ENCODE measurements at regions not wholly inside any gene's neighbourhood (a gene's known extent, or its start where the extent isn't known, plus 50 kb on each side); places are given as distances from the start of the nearest gene placed in this dataset.

- dilution Hi-C loops (cut with MboI; ENCODE audit: extremely low pct_ligation_motif_present, low sequenced_read_pairs): no loop called here
- H3K27me3 ChIP-seq (ENCODE audit: control insufficient read depth, extremely low read depth, insufficient read depth, low read length): no peaks in the 10 kb centered on the region
- H3K4me2 ChIP-seq (ENCODE audit: control insufficient read depth, extremely low read depth, insufficient read depth, low read depth, low read length): no peak overlapping the region
Observed at GRCh38 chr5:117463881-117464570, 889.4 kb upstream of the SEMA6A start.

GRCh38 chr5:117461966-117462365, 887.3 kb upstream of the SEMA6A start:
- no peaks in the 10 kb centered on the region for H3K36me3 ChIP-seq (ENCODE audit: control insufficient read depth in 2 of 2, extremely low read depth in 1 of 2, insufficient read depth in 2 of 2, low read length in 2 of 2)
- DNase-seq (ENCODE audit: low read depth, low spot score): no peak
- no peak overlapping the region for H3K4me3 ChIP-seq (ENCODE audit: control insufficient read depth in 2 of 3, extremely low read depth in 1 of 3, insufficient read depth in 2 of 3, low read depth in 1 of 3, low read length in 3 of 3)
- H3K9me3 ChIP-seq (ENCODE audit: control insufficient read depth, low read depth, low read length): no peaks in the 10 kb centered on the region
- no peak overlapping the region for H3K27ac ChIP-seq (ENCODE audit: control insufficient read depth, insufficient read depth, low read length)
- H3K9ac ChIP-seq (ENCODE audit: control insufficient read depth, extremely low read depth, insufficient read depth, low read length): no peak overlapping the region
- no peaks in the 10 kb centered on the region for H3K9me1 ChIP-seq (ENCODE audit: control insufficient read depth, extremely low read depth, insufficient read depth, low read length)
- H3K79me2 ChIP-seq (ENCODE audit: control insufficient read depth, insufficient read depth, low read length): no peaks in the 10 kb centered on the region
- no peaks in the 10 kb centered on the region for H3K27me3 ChIP-seq (ENCODE audit: control insufficient read depth, extremely low read depth, insufficient read depth, low read length)
- TF ChIP-seq CTCF (optimal IDR thresholded peaks at IDR 0.05 in 1 of 3, IDR thresholded peaks at IDR 0.05 in 1 of 3, conservative IDR thresholded peaks at IDR 0.05 in 1 of 3; ENCODE audit: extremely low read depth in 1 of 3, insufficient read depth in 2 of 3, low read length in 3 of 3): no peak
- TF ChIP-seq EZH2 (IDR thresholded peaks at IDR 0.05; ENCODE audit: low read length): no peak
- H4K20me1 ChIP-seq (ENCODE audit: control insufficient read depth, extremely low read depth, insufficient read depth, low read length): no peaks in the 10 kb centered on the region
- dilution Hi-C loops (cut with MboI; ENCODE audit: extremely low pct_ligation_motif_present, low sequenced_read_pairs): no loop called here
- no peak overlapping the region for H2AFZ ChIP-seq (ENCODE audit: control insufficient read depth, low read length)
- H3K4me1 ChIP-seq (ENCODE audit: control insufficient read depth, extremely low read depth, insufficient read depth, low read length): no peaks in the 10 kb centered on the region
- FAIRE-seq: no peak
- no peak overlapping the region for H3K4me2 ChIP-seq (ENCODE audit: control insufficient read depth, extremely low read depth, insufficient read depth, low read depth, low read length)

More at GRCh38 chr5:117463881-117464570, 889.4 kb upstream of the SEMA6A start:
- Histone ChIP-seq H3K9ac (ENCODE audit: control insufficient read depth, extremely low read depth, insufficient read depth, low read length) (no peak overlapping the region), H3K79me2 (ENCODE audit: control insufficient read depth, insufficient read depth, low read length) (no peaks in the 10 kb centered on the region), H3K9me3 (ENCODE audit: control insufficient read depth, low read depth, low read length) (no peaks in the 10 kb centered on the region), H2AFZ (ENCODE audit: control insufficient read depth, low read length) (no peak overlapping the region), H3K27ac (ENCODE audit: control insufficient read depth, insufficient read depth, low read length) (no peak overlapping the region), H3K4me1 (ENCODE audit: control insufficient read depth, extremely low read depth, insufficient read depth, low read length) (no peaks in the 10 kb centered on the region), H3K36me3 (ENCODE audit: control insufficient read depth in 2 of 2, extremely low read depth in 1 of 2, insufficient read depth in 2 of 2, low read length in 2 of 2) (no peaks in the 10 kb centered on the region), H4K20me1 (ENCODE audit: control insufficient read depth, extremely low read depth, insufficient read depth, low read length) (no peaks in the 10 kb centered on the region), H3K9me1 (ENCODE audit: control insufficient read depth, extremely low read depth, insufficient read depth, low read length) (no peaks in the 10 kb centered on the region), H3K4me3 (ENCODE audit: control insufficient read depth in 2 of 3, extremely low read depth in 1 of 3, insufficient read depth in 2 of 3, low read depth in 1 of 3, low read length in 3 of 3) (no peak overlapping the region)
- DNase-seq (ENCODE audit: low read depth, low spot score): no peak
- FAIRE-seq: no peak
- TF ChIP-seq EZH2 (IDR thresholded peaks at IDR 0.05; ENCODE audit: low read length): no peak

GRCh38 chr5:117461403-117461802, 886.8 kb upstream of the SEMA6A start:
- no peaks in the 10 kb centered on the region for H3K9me3 ChIP-seq (ENCODE audit: control insufficient read depth, low read depth, low read length)
- no peak for DNase-seq (ENCODE audit: low read depth, low spot score)
- H3K36me3 ChIP-seq (ENCODE audit: control insufficient read depth in 2 of 2, extremely low read depth in 1 of 2, insufficient read depth in 2 of 2, low read length in 2 of 2): no peaks in the 10 kb centered on the region
- H3K27ac ChIP-seq (ENCODE audit: control insufficient read depth, insufficient read depth, low read length): no peak overlapping the region
- no peak overlapping the region for H3K4me2 ChIP-seq (ENCODE audit: control insufficient read depth, extremely low read depth, insufficient read depth, low read depth, low read length)
- no peaks in the 10 kb centered on the region for H3K9me1 ChIP-seq (ENCODE audit: control insufficient read depth, extremely low read depth, insufficient read depth, low read length)
- dilution Hi-C loops (cut with MboI; ENCODE audit: extremely low pct_ligation_motif_present, low sequenced_read_pairs): no loop called here
- no peak overlapping the region for H3K4me3 ChIP-seq (ENCODE audit: control insufficient read depth in 2 of 3, extremely low read depth in 1 of 3, insufficient read depth in 2 of 3, low read depth in 1 of 3, low read length in 3 of 3)
- H3K79me2 ChIP-seq (ENCODE audit: control insufficient read depth, insufficient read depth, low read length): no peaks in the 10 kb centered on the region
- TF ChIP-seq CTCF (optimal IDR thresholded peaks at IDR 0.05 in 1 of 3, IDR thresholded peaks at IDR 0.05 in 1 of 3, conservative IDR thresholded peaks at IDR 0.05 in 1 of 3; ENCODE audit: extremely low read depth in 1 of 3, insufficient read depth in 2 of 3, low read length in 3 of 3) (no peak), EZH2 (IDR thresholded peaks at IDR 0.05; ENCODE audit: low read length) (no peak)
- H3K4me1 ChIP-seq (ENCODE audit: control insufficient read depth, extremely low read depth, insufficient read depth, low read length): no peaks in the 10 kb centered on the region
- FAIRE-seq: no peak
- no peaks in the 10 kb centered on the region for H4K20me1 ChIP-seq (ENCODE audit: control insufficient read depth, extremely low read depth, insufficient read depth, low read length)
- H3K27me3 ChIP-seq (ENCODE audit: control insufficient read depth, extremely low read depth, insufficient read depth, low read length): no peaks in the 10 kb centered on the region
- no peak overlapping the region for H2AFZ ChIP-seq (ENCODE audit: control insufficient read depth, low read length)
- no peak overlapping the region for H3K9ac ChIP-seq (ENCODE audit: control insufficient read depth, extremely low read depth, insufficient read depth, low read length)

All from keratinocyte (primary cell).